CD14-positive monocyte (primary cell): ENCODE measurements at regions not wholly inside any gene's neighbourhood (a gene's known extent, or its start where the extent isn't known, plus 50 kb on each side); places are given as distances from the start of the nearest gene placed in this dataset.

Source experiments
- DNase-seq, 3 donors: peaks; one replicate each; pipeline ENCODE4 v3.0.0-alpha.2; 2011 to 2022
- H2AFZ ChIP-seq: 2 replicates; pipeline ENCODE4 v1.6.0; 2012; ENCODE audit warnings: mild to moderate bottlenecking, low read depth, low read length, inconsistent platforms; ENCODE audit not compliant: insufficient read depth, poor library complexity, severe bottlenecking
- H3K27ac ChIP-seq, 2 donors: 1 replicate in 1 of 2; 2 replicates in 1 of 2; pipeline ENCODE4 v1.5.1; 2012 to 2013; ENCODE audit warnings: low read length in 2 of 2, control low read depth in 1 of 2, inconsistent platforms in 1 of 2, low read depth in 1 of 2, mild to moderate bottlenecking in 1 of 2
- H3K27me3 ChIP-seq, 2 donors: one replicate each; pipeline versions ENCODE4 v1.6.0 to v1.6.1; 2011 to 2013; ENCODE audit warnings: low read length in 2 of 2; ENCODE audit not compliant: control insufficient read depth in 2 of 2, insufficient read depth in 2 of 2
- H3K36me3 ChIP-seq, 2 donors: replicated peaks in 1 of 2; 1 replicate in 1 of 2; 2 replicates in 1 of 2; pipeline versions ENCODE4 v1.5.1 to v1.6.1; 2012 to 2013; ENCODE audit warnings: low read length in 2 of 2, control low read depth in 1 of 2, inconsistent platforms in 1 of 2, mild to moderate bottlenecking in 1 of 2; ENCODE audit not compliant: insufficient read depth in 2 of 2, control insufficient read depth in 1 of 2
- H3K4me1 ChIP-seq, 2 donors: 1 replicate in 1 of 2; 2 replicates in 1 of 2; pipeline versions ENCODE4 v1.5.1 to v1.6.1; 2012 to 2013; ENCODE audit warnings: low read length in 2 of 2, control low read depth in 1 of 2, inconsistent platforms in 1 of 2, mild to moderate bottlenecking in 1 of 2, moderate library complexity in 1 of 2; ENCODE audit not compliant: insufficient read depth in 2 of 2, control insufficient read depth in 1 of 2
- H3K4me2 ChIP-seq: replicated peaks from 2 replicates; pipeline ENCODE3; 2012; ENCODE audit warnings: low read length, moderate library complexity, mild to moderate bottlenecking; ENCODE audit not compliant: poor library complexity, severe bottlenecking; ENCODE audit errors: extremely low read depth
- H3K4me3 ChIP-seq, 3 experiments: fragments of 200-600 bp in 1 of 3; sonication (generic) in 1 of 3; replicated peaks in 1 of 3; 1 replicate in 2 of 3; 2 replicates in 1 of 3; pipeline ENCODE4 v1.5.1; 2011 to 2013; ENCODE audit warnings: low read length in 3 of 3, mild to moderate bottlenecking in 3 of 3, control low read depth in 2 of 3, low read depth in 2 of 3, inconsistent platforms in 1 of 3, moderate library complexity in 1 of 3
- H3K79me2 ChIP-seq: 2 replicates; pipeline ENCODE4 v1.6.0; 2012; ENCODE audit warnings: mild to moderate bottlenecking, control low read depth, inconsistent platforms, low read length, moderate library complexity; ENCODE audit not compliant: insufficient read depth
- H3K9ac ChIP-seq: 2 replicates; pipeline ENCODE4 v1.6.0; 2017; ENCODE audit warnings: low read length, mild to moderate bottlenecking; ENCODE audit not compliant: insufficient read depth, poor library complexity, severe bottlenecking
- H3K9me3 ChIP-seq, 2 donors: replicated peaks in 1 of 2; 1 replicate in 1 of 2; 2 replicates in 1 of 2; pipeline versions ENCODE4 v1.5.1 to v1.6.1; 2012 to 2013; ENCODE audit warnings: low read length in 2 of 2, control low read depth in 1 of 2; ENCODE audit not compliant: control insufficient read depth in 1 of 2, insufficient read depth in 1 of 2
- H4K20me1 ChIP-seq: 2 replicates; pipeline ENCODE4 v1.6.0; 2012; ENCODE audit warnings: mild to moderate bottlenecking, low read length, control low read depth, moderate library complexity; ENCODE audit not compliant: insufficient read depth
- H3K27ac Mint-ChIP-seq, 7 donors: one replicate each; pipeline ENCODE4 v1.8.0; 2020; ENCODE audit warnings: mild to moderate bottlenecking in 7 of 7, mixed read lengths in 7 of 7, moderate library complexity in 6 of 7, inconsistent platforms in 2 of 7
- H3K27me3 Mint-ChIP-seq, 3 donors: one replicate each; pipeline ENCODE4 v1.8.0; 2021 to 2022; ENCODE audit warnings: low read depth in 3 of 3, mild to moderate bottlenecking in 3 of 3, mixed read lengths in 3 of 3, moderate library complexity in 3 of 3, inconsistent platforms in 1 of 3
- H3K36me3 Mint-ChIP-seq, 2 donors: one replicate each; pipeline ENCODE4 v1.8.0; 2020; ENCODE audit warnings: mixed read lengths in 2 of 2, inconsistent platforms in 1 of 2, mild to moderate bottlenecking in 1 of 2
- H3K4me1 Mint-ChIP-seq: one replicate; pipeline ENCODE4 v1.8.0; 2020; ENCODE audit warnings: mild to moderate bottlenecking, mixed read lengths
- H3K4me3 Mint-ChIP-seq, 2 donors: one replicate each; pipeline ENCODE4 v1.8.0; 2020; ENCODE audit warnings: mild to moderate bottlenecking in 2 of 2, mixed read lengths in 2 of 2, moderate library complexity in 1 of 2
- H3K9me3 Mint-ChIP-seq, 7 donors: one replicate each; pipeline ENCODE4 v1.8.0; 2020 to 2022; ENCODE audit warnings: mixed read lengths in 7 of 7, mild to moderate bottlenecking in 6 of 7, moderate library complexity in 6 of 7, inconsistent platforms in 2 of 7
- WGBS: methylation state at CpG from one replicate; pipeline ENCODE4 v1.1.5; 2013; ENCODE audit warnings: missing lambda C conversion rate; ENCODE audit not compliant: insufficient coverage; 5-methylcytosine and 5-hydroxymethylcytosine counted together
- intact Hi-C, 2 donors: fragments of 100-400 bp; cut with micrococcal nuclease; formaldehyde crosslinking; loops; one replicate each; pipeline versions ENCODE4 v1.15.0 to v1.15.1; 2023
- TF ChIP-seq, protein P1 (sequence below): fragments of 200-600 bp; IDR thresholded peaks from one replicate; pipeline ENCODE4 v1.8.0; 2022; ENCODE audit warnings: antibody characterized with exemption, mild to moderate bottlenecking

- DNase-seq = no peak
- peaks cover 0 to under 1% of the 10 kb centered on the region in 2 donors for H3K36me3 Mint-ChIP-seq
- H3K27ac Mint-ChIP-seq = no peak overlapping the region
- H3K9me3 Mint-ChIP-seq = peaks cover 0 to 5% (median 0%) of the 10 kb centered on the region in 7 donors
- intact Hi-C loops = no loop called here
- H3K4me2 ChIP-seq = no peak overlapping the region
- no peak overlapping the region for H3K9ac ChIP-seq
- no peaks in the 10 kb centered on the region for H3K9me3 ChIP-seq
- H3K27me3 Mint-ChIP-seq = peaks cover 0 to 4% (median 4%) of the 10 kb centered on the region in 3 donors
- H3K4me1 Mint-ChIP-seq = peaks cover 27% of the 10 kb centered on the region
- no peaks in the 10 kb centered on the region for H3K27me3 ChIP-seq
- H2AFZ ChIP-seq = no peak overlapping the region
- no peaks in the 10 kb centered on the region for H4K20me1 ChIP-seq
- no peak overlapping the region for H3K27ac ChIP-seq
- TF ChIP-seq, protein P1, sequence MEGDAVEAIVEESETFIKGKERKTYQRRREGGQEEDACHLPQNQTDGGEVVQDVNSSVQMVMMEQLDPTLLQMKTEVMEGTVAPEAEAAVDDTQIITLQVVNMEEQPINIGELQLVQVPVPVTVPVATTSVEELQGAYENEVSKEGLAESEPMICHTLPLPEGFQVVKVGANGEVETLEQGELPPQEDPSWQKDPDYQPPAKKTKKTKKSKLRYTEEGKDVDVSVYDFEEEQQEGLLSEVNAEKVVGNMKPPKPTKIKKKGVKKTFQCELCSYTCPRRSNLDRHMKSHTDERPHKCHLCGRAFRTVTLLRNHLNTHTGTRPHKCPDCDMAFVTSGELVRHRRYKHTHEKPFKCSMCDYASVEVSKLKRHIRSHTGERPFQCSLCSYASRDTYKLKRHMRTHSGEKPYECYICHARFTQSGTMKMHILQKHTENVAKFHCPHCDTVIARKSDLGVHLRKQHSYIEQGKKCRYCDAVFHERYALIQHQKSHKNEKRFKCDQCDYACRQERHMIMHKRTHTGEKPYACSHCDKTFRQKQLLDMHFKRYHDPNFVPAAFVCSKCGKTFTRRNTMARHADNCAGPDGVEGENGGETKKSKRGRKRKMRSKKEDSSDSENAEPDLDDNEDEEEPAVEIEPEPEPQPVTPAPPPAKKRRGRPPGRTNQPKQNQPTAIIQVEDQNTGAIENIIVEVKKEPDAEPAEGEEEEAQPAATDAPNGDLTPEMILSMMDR = no peak
- peaks cover 16 to 17% of the 10 kb centered on the region in 2 donors for H3K4me1 ChIP-seq
- H3K36me3 ChIP-seq = no peaks in the 10 kb centered on the region
- WGBS = no CpG with 5 or more reads among the region's 4 CpGs
- no peak overlapping the region for H3K4me3 ChIP-seq
- H3K4me3 Mint-ChIP-seq = no peak overlapping the region
- H3K79me2 ChIP-seq = no peaks in the 10 kb centered on the region
Measured at GRCh38 chr10:78565841-78566240, 502.9 kb upstream of the ZMIZ1 start.

GRCh38 chr10:78566284-78567111, 502.3 kb upstream of the ZMIZ1 start:
- H3K9me3 Mint-ChIP-seq = peaks cover 0 to 5% (median 0%) of the 10 kb centered on the region in 7 donors

More at GRCh38 chr10:78566284-78567111, 502.3 kb upstream of the ZMIZ1 start:
- Histone ChIP-seq H2AFZ (no peak overlapping the region), H3K27me3 (no peaks in the 10 kb centered on the region), H3K9me3 (no peaks in the 10 kb centered on the region), H3K4me1 (peaks cover 16 to 17% of the 10 kb centered on the region in 2 donors), H3K79me2 (no peaks in the 10 kb centered on the region), H4K20me1 (no peaks in the 10 kb centered on the region), H3K4me2 (no peak overlapping the region), H3K36me3 (no peaks in the 10 kb centered on the region), H3K4me3 (no peak overlapping the region), H3K27ac (no peak overlapping the region), H3K9ac (no peak overlapping the region)
- Mint-ChIP-seq H3K27me3 (peaks cover 0 to 4% (median 4%) of the 10 kb centered on the region in 3 donors), H3K36me3 (peaks cover 0 to 3% of the 10 kb centered on the region in 2 donors), H3K4me3 (no peak overlapping the region), H3K27ac (no peak overlapping the region), H3K4me1 (peaks cover 28% of the 10 kb centered on the region)
- 86% methylated on average over 2 of the region's 8 CpGs for WGBS
- intact Hi-C loops = no loop called here
- DNase-seq = no peak
- TF ChIP-seq, protein P1 = no peak
